HG03280 (cell line): ENCODE measurements at regions not wholly inside any gene's neighbourhood (a gene's known extent, or its start where the extent isn't known, plus 50 kb on each side); places are given as distances from the start of the nearest gene placed in this dataset.

Experiments used
- ATAC-seq: cut with Tn5 transposase; IDR thresholded peaks from one replicate; pipeline ENCODE4 v1.9.1; 2021; ENCODE audit warnings: mild to moderate bottlenecking, moderate library complexity; ENCODE audit not compliant: unreplicated experiment

GRCh38 chr5:145708169-145708568, 127.0 kb downstream of the PRELID2 start:
- no peak for ATAC-seq

GRCh38 chr5:145704724-145705123, 130.4 kb downstream of the PRELID2 start:
- ATAC-seq = no peak

- no peak for ATAC-seq
Observed at GRCh38 chr5:145703856-145704255, 131.3 kb downstream of the PRELID2 start.

- ATAC-seq = no peak
Observed at GRCh38 chr5:145701404-145701803, 133.7 kb downstream of the PRELID2 start.

GRCh38 chr5:145699846-145700245, 135.3 kb downstream of the PRELID2 start:
- no peak for ATAC-seq

GRCh38 chr5:145697251-145697990, 137.7 kb downstream of the PRELID2 start:
- ATAC-seq = peak; percentile 75

GRCh38 chr5:145689235-145689634, 145.9 kb downstream of the PRELID2 start:
- ATAC-seq = no peak

- ATAC-seq = no peak
Observed at GRCh38 chr5:145687943-145688342, 147.2 kb downstream of the PRELID2 start.

- no peak for ATAC-seq
Observed at GRCh38 chr5:145685417-145685816, 149.7 kb downstream of the PRELID2 start.

GRCh38 chr5:145683431-145683830, 151.7 kb downstream of the PRELID2 start:
- ATAC-seq = no peak

GRCh38 chr5:145682197-145682899, 152.8 kb downstream of the PRELID2 start:
- no peak for ATAC-seq

- peak; percentile 99 for ATAC-seq
Observed at GRCh38 chr5:145681686-145682085, 153.5 kb downstream of the PRELID2 start.

- no peak for ATAC-seq
Observed at GRCh38 chr5:145681216-145681615, 153.9 kb downstream of the PRELID2 start.

- ATAC-seq = no peak
Observed at GRCh38 chr5:145680767-145681166, 154.4 kb downstream of the PRELID2 start.

- no peak for ATAC-seq
Observed at GRCh38 chr5:145680169-145680568, 155.0 kb downstream of the PRELID2 start.

GRCh38 chr5:145678255-145678654, 156.9 kb downstream of the PRELID2 start:
- no peak for ATAC-seq

GRCh38 chr5:145673786-145674185, 161.4 kb downstream of the PRELID2 start:
- ATAC-seq = no peak

GRCh38 chr5:145668714-145669113, 166.4 kb downstream of the PRELID2 start:
- ATAC-seq = no peak

GRCh38 chr5:145667742-145668141, 167.4 kb downstream of the PRELID2 start:
- ATAC-seq = no peak

- no peak for ATAC-seq
Observed at GRCh38 chr5:145666591-145666990, 168.6 kb downstream of the PRELID2 start.

- no peak for ATAC-seq
Observed at GRCh38 chr5:145661737-145662485, 173.2 kb downstream of the PRELID2 start.
